SW 1271 (cell line): ENCODE measurements at regions not wholly inside any gene's neighbourhood (a gene's known extent, or its start where the extent isn't known, plus 50 kb on each side); places are given as distances from the start of the nearest gene placed in this dataset.

ENCODE experiments used
- DNase-seq, 2 experiments: peaks; one replicate each; lab custom pipeline; 2025; lab: John Stamatoyannopoulos, UW

DNA sequence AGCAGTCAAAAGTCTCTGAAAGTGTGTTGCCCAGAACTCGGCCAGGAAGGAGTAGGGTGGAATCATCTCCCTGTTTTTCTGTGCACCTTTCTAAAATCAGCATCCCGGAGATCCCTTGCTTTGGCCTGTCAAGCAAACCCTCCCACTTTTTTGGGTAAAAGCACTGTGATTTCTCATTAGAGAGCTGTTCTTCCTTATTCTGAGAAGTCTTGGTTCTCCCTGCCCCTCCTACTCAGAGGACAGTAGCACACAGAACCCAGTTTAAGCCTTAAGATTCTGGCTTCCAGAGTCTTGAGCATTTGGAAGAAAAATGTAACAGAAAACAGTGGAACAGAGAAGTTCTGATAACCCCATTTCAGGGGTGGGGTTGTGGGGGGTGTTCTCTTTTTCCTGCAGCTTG lies 52.6 kb upstream of the KATNAL1 start:
- DNase-seq: no peak

DNA sequence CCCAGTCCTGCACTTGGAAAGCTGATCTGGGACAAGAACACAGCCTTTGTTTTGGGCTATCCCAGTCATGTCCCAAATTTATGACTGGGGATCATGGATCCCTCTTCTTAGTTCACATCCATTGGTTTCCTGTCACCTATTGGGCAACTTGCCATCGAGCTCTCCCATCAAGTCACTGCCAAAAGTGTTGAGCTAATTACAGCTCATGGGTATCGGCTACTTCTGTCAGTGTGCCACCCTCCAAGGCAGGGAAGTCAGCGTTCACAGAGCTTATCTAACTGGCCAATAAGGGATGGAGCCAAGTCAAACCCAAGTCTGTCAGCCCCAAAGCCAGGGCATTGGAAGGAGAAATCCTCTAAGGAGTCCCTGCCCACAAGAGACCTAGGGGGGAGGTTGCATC lies 53.2 kb upstream of the KATNAL1 start:
- DNase-seq: no peak

DNA sequence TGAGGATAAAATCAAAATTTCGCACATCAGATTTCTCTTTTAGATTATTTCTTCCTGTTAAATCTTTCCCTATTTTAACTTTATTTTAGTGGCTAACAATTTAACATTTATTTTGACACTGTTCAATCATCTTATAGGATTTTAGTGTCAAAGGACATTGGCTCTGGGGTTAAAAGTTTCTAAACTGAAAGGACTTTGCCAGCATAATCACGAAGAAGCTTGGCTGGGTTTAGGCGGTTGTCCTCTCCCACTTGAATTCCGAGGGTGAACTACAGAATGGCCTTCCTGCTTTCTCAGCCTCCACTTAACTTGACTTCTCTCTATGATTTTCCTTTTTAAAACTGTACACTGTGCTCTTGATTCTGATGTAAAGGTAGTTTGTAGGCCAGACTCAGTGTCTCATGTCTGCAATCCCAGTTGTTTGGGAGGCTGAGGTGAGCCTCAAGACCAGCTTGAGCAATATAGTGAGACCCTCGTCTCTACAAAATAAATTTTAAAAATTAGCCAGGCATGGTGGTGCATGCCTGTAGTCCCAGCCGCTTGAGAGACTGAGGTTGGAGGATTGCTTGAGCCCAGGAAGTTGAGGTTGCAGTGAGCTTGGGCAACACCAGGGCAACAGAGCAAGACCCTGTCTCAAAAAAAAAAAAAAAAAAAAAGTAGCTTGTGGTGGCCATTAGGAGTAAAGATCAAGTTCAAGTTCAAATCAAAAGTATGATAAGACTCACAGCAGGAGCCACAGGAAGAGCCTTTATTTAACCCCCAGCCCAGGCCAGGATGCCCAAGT lies 54.8 kb upstream of the KATNAL1 start:
- no peak for DNase-seq

DNA sequence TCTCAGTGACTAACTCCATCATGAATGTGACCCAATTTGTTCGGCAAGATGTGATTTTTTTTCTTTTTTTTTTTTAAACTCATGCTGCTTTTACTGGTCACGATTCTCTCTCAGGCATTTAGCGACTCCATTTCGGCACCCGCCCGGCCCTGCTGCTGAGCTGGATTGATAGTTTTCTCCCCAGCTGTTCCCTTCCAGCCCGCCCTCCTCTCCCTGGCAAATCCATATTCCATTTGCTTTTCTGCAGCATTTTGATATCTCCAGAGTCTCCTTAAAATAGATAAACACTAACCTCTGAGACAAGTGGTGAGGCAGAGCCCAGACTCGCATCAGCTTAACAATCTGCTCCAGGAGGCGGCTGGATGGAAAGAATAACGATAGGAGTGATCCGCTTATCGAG lies 55.5 kb upstream of the KATNAL1 start:
- no peak for DNase-seq

DNA sequence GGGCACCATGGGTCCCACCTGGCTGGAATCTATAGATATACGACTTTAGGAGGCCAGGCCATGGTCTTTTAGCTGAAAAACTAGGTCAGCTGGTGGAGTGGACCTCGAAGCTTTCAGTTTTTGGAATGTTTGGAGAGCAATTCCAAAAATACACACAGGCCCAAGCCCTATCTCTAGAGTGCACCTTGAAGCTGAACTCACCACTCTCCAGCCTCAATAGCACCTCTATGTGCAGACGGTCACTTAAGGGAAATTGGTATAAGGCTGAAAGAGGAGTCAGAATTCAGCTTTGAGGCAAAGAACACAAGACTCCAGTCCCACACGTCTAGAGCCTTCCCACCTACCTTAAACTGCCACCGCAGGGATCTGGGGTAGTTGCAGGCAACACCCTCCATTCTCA lies 56.4 kb upstream of the KATNAL1 start:
- DNase-seq: no peak

DNA sequence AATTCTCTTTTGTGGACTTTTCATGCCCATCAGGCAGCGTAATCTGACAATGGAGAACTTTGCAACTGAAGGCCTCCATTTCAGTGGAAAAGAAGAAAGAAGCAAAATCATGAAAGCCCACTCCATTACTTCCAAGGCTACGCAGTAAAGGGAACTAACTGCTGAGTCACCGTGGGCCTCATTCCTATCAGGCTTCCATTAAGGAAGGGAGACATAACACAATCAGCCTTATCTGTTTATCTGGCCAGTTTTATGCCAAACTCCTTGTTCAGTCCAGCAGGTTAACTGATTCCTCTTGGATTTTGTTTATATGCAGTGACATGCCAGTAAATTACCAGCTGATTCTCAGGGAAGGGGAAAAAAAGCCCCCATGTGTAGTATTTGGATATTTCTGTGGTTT lies 56.8 kb upstream of the KATNAL1 start:
- no peak for DNase-seq

DNA sequence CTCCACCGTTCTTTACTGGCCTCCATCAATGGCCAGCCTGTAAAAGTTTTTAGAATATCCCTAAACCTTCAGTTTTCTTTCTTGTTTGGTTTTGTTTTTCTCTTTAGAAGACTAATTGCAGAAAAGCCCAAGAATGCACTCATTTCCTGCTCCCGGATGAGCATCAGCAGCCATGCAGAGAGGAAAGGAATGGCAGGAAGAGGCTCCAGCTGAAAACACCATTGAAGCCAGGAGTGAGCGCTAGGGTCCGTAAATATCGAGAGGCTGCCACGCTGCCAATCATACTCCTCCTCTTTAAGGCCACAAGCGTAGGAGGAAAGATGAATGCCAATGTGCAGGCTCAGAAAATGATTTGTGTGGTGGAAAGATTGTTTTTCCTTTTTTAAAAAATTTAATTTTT lies 57.4 kb upstream of the UBE2L5 start:
- no peak for DNase-seq

DNA sequence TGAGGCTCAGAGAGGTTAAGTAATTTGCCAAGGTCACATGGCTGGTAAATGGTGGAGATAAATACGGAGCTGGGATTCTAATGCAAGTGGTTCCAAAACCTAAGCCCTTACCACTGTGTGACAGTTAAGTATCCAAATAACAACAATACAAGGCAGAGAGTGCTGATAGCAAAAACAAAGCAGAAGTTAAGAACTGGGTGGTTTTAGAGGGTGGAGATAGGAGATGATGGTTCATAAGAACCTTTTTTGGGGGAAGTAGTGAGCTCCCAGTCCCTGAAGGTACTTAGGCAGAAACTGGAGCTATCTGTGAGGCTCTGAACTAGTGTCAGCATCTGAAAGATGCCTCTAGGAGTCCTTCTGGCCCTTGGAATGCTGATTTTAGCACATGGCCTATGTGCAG lies 56.2 kb upstream of the UBE2L5 start:
- DNase-seq: no peak

DNA sequence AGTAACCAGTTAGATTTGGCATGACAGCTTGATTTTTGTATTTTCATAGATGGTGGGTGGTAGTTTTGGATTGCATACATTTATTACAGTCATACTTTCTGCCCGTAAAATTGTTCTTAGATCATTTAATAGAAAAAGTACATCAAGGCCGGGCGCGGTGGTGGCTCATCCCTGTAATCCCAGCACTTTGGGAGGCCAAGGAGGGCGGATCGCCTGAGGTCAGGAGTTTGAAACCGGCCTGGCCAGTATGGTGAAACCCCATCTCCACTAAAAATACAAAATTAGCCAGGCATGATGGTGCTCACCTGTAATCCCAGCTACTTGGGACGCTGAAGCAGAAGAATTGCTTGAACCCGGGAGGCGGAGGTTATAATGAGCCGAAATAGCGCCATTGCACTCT lies 55.0 kb upstream of the UBE2L5 start:
- DNase-seq: no peak

DNA sequence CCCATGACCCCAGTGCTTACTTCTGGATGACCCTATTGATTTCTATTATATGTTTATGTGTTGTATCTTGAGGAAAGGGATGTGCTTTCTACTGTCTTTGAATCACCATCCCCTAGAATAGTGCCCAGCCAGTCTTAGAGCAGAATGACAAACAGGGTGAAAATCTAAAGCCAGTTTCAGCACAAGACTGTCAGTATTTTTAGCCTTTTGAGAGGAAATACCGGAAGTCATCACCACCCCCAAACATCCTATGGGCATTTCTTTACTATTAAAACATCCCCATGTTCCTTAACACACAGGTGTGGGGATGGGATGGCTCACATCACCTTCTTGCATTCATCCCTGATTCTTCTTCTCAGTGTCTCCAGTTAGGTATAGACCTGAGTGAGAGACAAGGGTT lies 52.1 kb upstream of the UBE2L5 start:
- no peak for DNase-seq

DNA sequence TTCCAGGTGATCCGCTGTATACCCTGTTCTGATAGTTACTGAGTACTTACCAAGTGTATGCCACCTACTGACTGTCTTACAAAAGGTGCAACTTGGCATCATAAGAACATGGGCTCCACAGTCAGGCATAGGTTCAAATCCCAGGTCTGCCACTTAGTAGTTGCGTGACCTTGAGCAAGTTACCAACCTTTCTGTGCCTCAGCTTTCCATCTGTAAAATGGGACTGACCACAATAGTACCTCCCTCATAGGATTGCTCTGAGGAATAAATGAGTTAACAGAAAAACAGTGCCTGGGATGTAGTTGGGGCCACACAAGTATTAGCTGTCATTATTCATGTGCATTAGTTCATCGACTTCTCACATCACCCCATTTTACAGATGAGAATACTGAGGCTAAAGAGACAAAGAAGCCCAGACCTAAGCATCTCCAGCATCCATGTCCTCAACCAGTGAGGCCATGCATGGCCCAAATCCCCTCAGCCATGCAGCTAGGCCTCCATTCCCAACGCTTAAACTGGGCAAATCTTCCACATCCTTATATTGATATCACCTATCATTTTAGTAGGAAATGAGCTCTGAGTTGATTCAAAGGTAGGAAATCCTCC lies 51.3 kb upstream of the UBE2L5 start:
- no peak for DNase-seq

DNA sequence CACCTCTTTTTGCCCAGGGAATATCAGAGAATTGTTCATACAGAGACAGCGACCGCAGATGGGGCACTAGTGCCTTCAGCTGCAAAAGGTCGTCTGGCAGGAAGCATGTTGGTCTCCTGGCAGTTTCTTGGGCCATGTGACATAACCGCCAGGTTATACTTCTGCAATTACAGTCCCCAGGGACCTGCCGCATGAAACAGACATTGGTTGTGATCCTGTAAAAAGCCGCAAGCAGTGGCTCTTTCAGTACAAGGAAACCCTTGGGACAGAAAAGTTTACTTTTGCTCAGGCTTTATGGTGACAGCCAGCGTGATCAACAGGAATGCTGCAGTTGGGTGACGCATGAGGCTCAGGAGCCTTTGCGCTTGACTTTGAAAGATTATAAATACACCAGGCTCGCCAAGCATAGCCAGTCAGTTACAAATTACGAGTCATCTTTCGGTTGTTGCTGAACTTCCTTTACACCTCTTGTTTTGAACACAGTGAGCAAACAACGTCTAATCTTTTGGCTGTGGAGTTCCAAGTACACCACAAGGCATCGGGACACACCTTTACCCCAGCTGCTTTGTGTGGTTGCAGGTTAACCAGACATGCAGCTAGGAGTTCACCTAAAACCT lies 50.5 kb upstream of the UBE2L5 start:
- peak in 1 of 2 experiments; percentile 15 for DNase-seq
